Mesodermal cell (in vitro differentiated cells): ENCODE measurements at regions not wholly inside any gene's neighbourhood (a gene's known extent, or its start where the extent isn't known, plus 50 kb on each side); places are given as distances from the start of the nearest gene placed in this dataset.

ENCODE experiments used
- H3K27ac ChIP-seq: 2 replicates; pipeline ENCODE4 v1.7.0; 2013; ENCODE audit warnings: mild to moderate bottlenecking, low read depth, low read length, moderate library complexity; ENCODE audit not compliant: severe bottlenecking
- H3K36me3 ChIP-seq: 2 replicates; pipeline ENCODE4 v1.7.1; 2013; ENCODE audit warnings: mild to moderate bottlenecking, low read length, moderate library complexity; ENCODE audit not compliant: control insufficient read depth, insufficient read depth
- H3K4me1 ChIP-seq: one replicate; pipeline ENCODE4 v1.7.1; 2013; ENCODE audit warnings: mild to moderate bottlenecking, low read length; ENCODE audit not compliant: insufficient read depth, control insufficient read depth, poor library complexity, severe bottlenecking
- H3K4me3 ChIP-seq: 2 replicates; pipeline ENCODE4 v1.7.0; 2013; ENCODE audit warnings: low read length, control low read depth, mild to moderate bottlenecking; ENCODE audit not compliant: insufficient read depth, poor library complexity, severe bottlenecking; ENCODE audit errors: extremely low read depth
- H3K9me3 ChIP-seq: 2 replicates; pipeline ENCODE4 v1.7.1; 2013; ENCODE audit warnings: mild to moderate bottlenecking, low read length, moderate library complexity; ENCODE audit not compliant: control insufficient read depth
- WGBS, 2 experiments: methylation state at CpG; one replicate each; pipeline ENCODE4 v1.1.5; 2013; ENCODE audit warnings: missing lambda C conversion rate in 2 of 2; ENCODE audit not compliant: insufficient coverage in 2 of 2; 5-methylcytosine and 5-hydroxymethylcytosine counted together

DNA sequence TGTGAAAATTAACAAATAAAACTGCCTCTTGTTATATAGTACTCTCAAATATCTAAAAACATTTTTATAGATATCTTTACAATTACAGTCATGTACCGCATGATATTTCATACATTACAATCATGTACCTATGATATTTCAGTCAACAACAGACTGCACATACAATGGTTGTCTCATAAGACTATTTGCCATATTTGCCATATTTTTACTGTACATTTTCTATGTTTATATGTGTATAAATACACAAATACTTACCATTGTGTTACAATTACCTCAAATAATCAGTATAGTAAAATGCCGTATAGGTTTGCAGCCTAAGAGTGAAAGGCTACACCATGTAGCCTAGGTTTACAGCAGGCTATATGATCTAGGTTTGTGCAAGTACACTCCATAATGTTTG is 336.0 kb upstream of the PCDH15 start:
- WGBS, 2 experiments = 100% methylated on average over 2 of the region's 2 CpGs; no CpG with 5 or more reads in 1 of the 2 experiments
- Histone ChIP-seq H3K9me3 (no peaks in the 10 kb centered on the region), H3K36me3 (no peaks in the 10 kb centered on the region), H3K4me3 (no peak overlapping the region), H3K4me1 (no peaks in the 10 kb centered on the region), H3K27ac (no peak overlapping the region)

DNA sequence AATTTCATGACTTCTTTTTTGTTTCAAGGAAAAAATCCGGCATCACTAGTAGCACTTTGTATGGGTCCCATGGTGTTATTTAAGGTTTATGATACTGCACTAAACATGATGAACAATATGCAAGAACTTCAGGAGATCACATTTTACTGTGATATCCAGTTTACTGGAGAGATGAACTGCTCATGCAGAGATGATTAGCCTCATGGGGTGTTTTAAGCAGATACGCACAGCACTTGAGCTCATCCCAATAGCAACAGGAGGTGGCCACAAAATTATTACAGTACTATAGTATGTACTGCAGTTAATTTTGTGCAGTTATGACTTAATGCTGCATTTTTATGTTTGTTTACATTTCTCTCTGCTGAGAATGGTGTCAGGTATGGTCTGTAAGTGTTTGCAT is 303.7 kb upstream of the PCDH15 start:
- no peaks in the 10 kb centered on the region for H3K36me3 ChIP-seq
- H3K27ac ChIP-seq = no peak overlapping the region
- no peaks in the 10 kb centered on the region for H3K4me1 ChIP-seq
- H3K9me3 ChIP-seq = no peaks in the 10 kb centered on the region
- no peak overlapping the region for H3K4me3 ChIP-seq
- no CpG with 5 or more reads among the region's 2 CpGs for WGBS, 2 experiments

DNA sequence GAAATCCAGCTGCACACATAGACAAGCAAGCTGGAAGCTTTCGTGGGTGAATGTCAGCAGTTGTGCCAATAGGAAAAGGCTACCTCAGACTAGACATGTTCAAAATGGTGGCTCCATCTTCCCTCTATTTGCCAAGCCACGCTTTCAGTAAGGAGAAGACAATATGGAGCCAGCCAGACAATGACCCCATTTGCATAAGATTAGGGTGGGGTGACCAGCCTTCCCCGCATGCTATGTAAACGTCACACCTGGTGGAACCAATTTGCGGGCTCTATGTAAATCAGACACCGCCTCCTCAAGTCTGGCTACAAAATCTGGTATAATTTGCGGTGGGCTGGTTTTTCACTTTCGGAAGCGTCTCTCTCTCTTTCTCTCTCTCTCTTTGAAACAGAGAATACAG is 297.4 kb upstream of the PCDH15 start:
- WGBS, 2 experiments = 84 to 94% methylated on average over 5 to 7 of the region's 9 CpGs
- H3K36me3 ChIP-seq = no peaks in the 10 kb centered on the region
- H3K4me1 ChIP-seq = no peaks in the 10 kb centered on the region
- H3K9me3 ChIP-seq = no peaks in the 10 kb centered on the region
- no peak overlapping the region for H3K4me3 ChIP-seq
- no peak overlapping the region for H3K27ac ChIP-seq

DNA sequence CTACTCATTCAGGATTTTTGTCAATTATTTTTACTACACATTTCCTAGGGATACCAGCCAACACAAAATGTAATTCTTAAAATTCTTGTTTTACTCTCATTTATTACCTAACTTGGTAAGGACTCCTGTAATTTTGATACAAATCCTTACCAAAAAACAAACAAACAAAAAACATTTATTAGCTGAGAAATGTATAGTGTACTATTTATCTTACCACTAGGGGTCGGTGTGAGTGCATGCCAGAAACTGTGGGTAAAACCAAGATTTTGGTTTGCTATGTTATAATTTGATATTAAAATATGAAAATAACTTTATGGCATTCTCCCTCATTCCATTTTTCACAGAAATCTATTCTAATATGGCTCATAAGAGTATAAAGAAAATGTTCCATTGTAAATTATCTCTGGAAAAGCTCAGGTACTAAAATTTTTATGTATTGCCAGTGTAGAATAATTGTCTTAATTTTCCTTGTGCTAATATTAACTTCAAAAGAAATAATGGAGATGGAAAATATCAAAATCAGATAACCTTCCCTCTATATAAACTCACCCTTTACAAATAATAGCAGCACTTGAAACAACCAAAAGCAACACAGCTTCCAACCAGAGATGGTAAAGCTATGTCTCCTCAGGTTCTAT is 290.8 kb upstream of the PCDH15 start:
- Histone ChIP-seq H3K9me3 (no peaks in the 10 kb centered on the region), H3K4me1 (no peaks in the 10 kb centered on the region), H3K4me3 (no peak overlapping the region), H3K27ac (no peak overlapping the region), H3K36me3 (no peaks in the 10 kb centered on the region)
- WGBS, 2 experiments = no CpG with 5 or more reads among the region's 1 CpG

DNA sequence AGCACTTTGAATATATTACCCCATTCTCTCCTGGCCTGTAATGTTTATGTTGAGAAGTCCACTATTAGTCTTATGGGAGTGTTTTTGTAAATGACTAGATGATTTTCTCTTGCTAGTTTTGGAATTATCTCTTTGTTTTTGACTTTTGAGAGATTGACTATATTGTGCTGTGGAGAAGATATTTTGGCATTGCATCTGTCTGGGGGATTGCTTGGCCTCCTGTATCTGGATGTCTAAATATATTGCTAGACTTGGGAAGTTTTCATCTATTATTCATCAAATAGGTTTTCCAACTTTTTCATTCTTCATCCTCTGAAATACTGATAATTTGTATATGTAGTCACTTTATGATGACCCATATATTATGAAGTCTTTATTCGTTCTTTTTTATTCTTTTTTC is 277.1 kb upstream of the PCDH15 start:
- H3K4me3 ChIP-seq = no peak overlapping the region
- H3K27ac ChIP-seq = no peak overlapping the region
- H3K4me1 ChIP-seq = no peaks in the 10 kb centered on the region
- H3K36me3 ChIP-seq = no peaks in the 10 kb centered on the region
- no CpG with 5 or more reads among the region's 1 CpG for WGBS, 2 experiments
- H3K9me3 ChIP-seq = no peaks in the 10 kb centered on the region

DNA sequence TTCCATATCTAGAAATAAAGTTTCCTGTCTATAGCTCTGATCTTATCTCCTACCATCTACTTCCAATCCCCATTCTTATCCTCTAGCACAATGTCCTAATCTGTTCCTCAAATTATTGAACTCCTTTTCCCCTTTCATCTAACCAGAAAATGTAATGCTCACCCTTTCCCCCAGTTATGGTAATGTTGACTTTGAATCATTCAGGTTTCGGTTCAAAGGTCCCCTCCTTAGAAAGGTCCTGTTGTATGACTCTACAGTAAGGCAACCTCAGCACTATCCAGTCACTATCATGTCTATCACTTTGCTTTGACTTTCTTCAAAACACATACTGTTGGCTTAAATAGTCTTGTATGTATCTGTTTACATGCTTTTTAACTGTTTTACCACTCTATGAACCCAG is 264.2 kb upstream of the PCDH15 start:
- H3K4me3 ChIP-seq = no peak overlapping the region
- 100% methylated on average over 1 of the region's 1 CpG; no CpG with 5 or more reads in 1 of the 2 experiments for WGBS, 2 experiments
- no peak overlapping the region for H3K27ac ChIP-seq
- H3K36me3 ChIP-seq = no peaks in the 10 kb centered on the region
- no peaks in the 10 kb centered on the region for H3K9me3 ChIP-seq
- no peaks in the 10 kb centered on the region for H3K4me1 ChIP-seq

DNA sequence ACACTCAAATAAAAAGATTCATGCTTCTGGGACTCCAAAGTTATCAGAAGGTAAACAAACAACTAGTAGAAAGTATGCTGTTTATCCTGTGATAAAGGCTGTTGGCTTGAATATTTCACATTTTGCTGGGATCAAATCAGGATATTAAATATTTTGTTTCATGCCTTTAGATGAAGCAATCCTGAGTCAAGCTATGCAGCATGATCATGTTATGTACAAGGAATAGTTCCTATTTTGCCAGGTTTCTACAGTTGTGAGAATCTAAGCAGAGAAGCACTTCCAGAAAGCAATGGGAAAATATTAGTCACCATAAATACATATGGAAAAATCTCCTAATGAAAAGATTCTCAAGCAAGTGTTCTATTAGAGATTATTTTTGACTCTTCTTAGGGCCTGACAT is 262.8 kb upstream of the PCDH15 start:
- no peak overlapping the region for H3K27ac ChIP-seq
- no peaks in the 10 kb centered on the region for H3K4me1 ChIP-seq
- H3K36me3 ChIP-seq = no peaks in the 10 kb centered on the region
- H3K4me3 ChIP-seq = no peak overlapping the region
- H3K9me3 ChIP-seq = no peaks in the 10 kb centered on the region

DNA sequence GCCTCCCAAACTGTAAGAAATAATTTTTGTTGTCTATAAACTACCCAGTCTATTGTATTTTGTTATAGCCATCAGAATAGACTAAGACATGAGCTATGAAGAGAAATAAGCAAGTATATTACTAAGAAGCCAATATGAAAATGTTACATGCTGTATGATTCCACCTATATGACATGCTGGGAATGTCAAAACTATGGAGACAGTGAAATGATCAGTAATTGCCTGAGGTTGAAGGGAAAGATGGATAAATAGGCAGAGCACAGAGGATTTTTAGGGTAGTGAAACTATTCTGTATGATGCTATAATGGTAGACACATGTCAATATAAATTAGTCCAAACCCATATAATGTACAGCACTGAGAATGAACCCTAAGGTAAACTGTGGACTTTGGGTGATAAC is 261.3 kb upstream of the PCDH15 start:
- Histone ChIP-seq H3K4me1 (no peaks in the 10 kb centered on the region), H3K27ac (no peak overlapping the region), H3K4me3 (no peak overlapping the region), H3K9me3 (no peaks in the 10 kb centered on the region), H3K36me3 (no peaks in the 10 kb centered on the region)

DNA sequence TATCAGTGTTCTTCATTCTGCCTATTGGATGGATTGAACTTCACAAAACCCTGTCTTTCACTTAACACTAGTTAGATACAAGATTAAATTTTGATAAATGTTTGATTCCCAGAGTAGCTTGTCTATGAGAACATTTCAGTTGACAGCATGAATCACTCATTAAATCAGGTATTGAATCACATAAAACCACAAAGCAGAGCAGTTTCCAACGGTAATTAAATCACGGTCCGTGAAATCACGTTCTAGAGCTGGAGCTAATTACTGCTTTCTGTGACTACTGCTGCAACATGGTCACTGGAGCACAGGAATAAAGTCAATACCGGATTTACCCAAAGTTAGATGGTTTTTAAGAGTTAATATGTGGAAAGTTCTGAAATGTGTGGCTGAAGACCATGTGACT is 257.8 kb upstream of the PCDH15 start:
- Histone ChIP-seq H3K9me3 (no peaks in the 10 kb centered on the region), H3K4me3 (no peak overlapping the region), H3K27ac (no peak overlapping the region), H3K36me3 (no peaks in the 10 kb centered on the region), H3K4me1 (no peaks in the 10 kb centered on the region)
- 93 to 94% methylated on average over 5 of the region's 5 CpGs for WGBS, 2 experiments

DNA sequence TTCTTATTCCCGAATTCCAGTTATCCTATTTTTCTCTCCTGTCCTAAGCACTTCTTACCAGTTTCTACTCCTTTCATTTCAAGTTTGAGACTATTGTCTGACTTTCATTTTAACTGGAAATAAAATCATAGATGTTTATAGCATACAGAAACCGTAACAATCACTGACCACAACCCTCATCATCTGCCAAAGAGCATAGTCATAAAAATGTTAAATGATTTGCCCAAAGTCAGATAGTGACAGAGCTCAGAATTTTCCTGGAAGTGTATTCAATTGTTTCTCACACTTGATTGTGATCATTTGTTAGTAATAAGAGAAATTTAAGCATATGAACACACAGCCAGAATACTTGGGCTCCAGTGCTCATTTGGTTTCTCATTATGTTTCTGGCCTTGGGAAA is 250.5 kb upstream of the PCDH15 start:
- no peaks in the 10 kb centered on the region for H3K9me3 ChIP-seq
- no peak overlapping the region for H3K27ac ChIP-seq
- WGBS, 2 experiments = no CpG with 5 or more reads among the region's 2 CpGs
- no peak overlapping the region for H3K4me3 ChIP-seq
- H3K4me1 ChIP-seq = no peaks in the 10 kb centered on the region
- H3K36me3 ChIP-seq = no peaks in the 10 kb centered on the region

DNA sequence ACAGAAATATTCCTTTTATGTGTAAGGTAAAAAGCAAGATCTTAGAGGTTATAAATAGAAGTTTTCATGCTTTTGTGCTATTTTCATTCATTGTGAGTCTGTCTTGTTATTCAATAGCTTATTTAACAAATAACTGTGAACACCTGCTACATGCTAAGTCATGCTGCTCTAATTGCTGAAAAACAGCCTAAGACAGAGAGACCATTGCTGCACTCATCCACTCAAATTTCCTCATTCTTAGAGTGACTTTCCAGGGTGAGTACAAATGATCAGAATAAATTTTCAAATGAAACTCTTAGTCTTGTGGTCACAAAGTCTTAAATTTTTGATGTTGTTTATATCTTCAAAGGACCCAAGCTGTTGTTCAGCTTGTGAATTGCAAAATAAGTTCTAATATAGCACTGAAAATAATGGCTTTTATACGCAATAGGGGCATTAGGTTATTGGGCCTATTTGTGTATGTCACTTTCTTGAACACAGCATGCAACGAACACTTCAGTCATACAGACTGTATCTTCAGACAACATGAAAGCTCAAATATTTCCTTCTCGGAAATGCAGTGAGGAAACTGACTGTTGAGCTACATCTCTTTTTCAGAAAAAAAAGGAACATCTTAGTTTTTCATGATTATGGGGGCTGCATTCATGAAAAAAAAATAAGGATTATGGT is 247.9 kb upstream of the PCDH15 start:
- no peak overlapping the region for H3K27ac ChIP-seq
- H3K9me3 ChIP-seq = no peaks in the 10 kb centered on the region
- whole genome bisulfite sequencing, 2 experiments = 74% methylated on average over 2 of the region's 3 CpGs; no CpG with 5 or more reads in 1 of the 2 experiments
- no peaks in the 10 kb centered on the region for H3K4me1 ChIP-seq
- H3K4me3 ChIP-seq = no peak overlapping the region
- H3K36me3 ChIP-seq = no peaks in the 10 kb centered on the region
